Tibial artery (tissue), 4 donors: ENCODE measurements at regions not wholly inside any gene's neighbourhood (a gene's known extent, or its start where the extent isn't known, plus 50 kb on each side); places are given as distances from the start of the nearest gene placed in this dataset.

ENCODE experiments used
- DNase-seq, 2 donors: peaks; one replicate each; pipeline ENCODE4 v3.0.0-alpha.2; 2019
- H3K27ac ChIP-seq, 2 donors: fragments of 200-600 bp; sonication (generic) in 1 of 2; 1 replicate in 1 of 2; 2 replicates in 1 of 2; pipeline ENCODE4 v1.5.1; 2018 to 2019; ENCODE audit warnings: mild to moderate bottlenecking in 1 of 2
- H3K27me3 ChIP-seq, 2 donors: fragments of 200-600 bp; sonication (generic) in 1 of 2; one replicate each; pipeline versions ENCODE4 v1.5.1 to v1.6.0; 2016 to 2019
- H3K36me3 ChIP-seq, 3 donors: fragments of 200-600 bp; sonication (generic) in 2 of 3; one replicate each; pipeline ENCODE4 v1.5.1; 2016 to 2019; ENCODE audit warnings: mild to moderate bottlenecking in 2 of 3
- H3K4me1 ChIP-seq, 4 donors: fragments of 200-600 bp; sonication (generic) in 2 of 4; 1 replicate in 3 of 4; 2 replicates in 1 of 4; pipeline ENCODE4 v1.5.1; 2016 to 2019
- H3K4me3 ChIP-seq, 2 donors: fragments of 200-600 bp; sonication (generic) in 1 of 2; 1 replicate in 1 of 2; 2 replicates in 1 of 2; pipeline ENCODE4 v1.5.1; 2018 to 2019; ENCODE audit warnings: mild to moderate bottlenecking in 2 of 2
- H3K9me3 ChIP-seq, 3 donors: fragments of 200-600 bp; sonication (generic) in 1 of 3; one replicate each; pipeline ENCODE4 v1.5.1; 2016 to 2019
- CTCF ChIP-seq, 2 experiments: fragments of 200-600 bp in 1 of 2; fragments of 450-650 bp in 1 of 2; IDR thresholded peaks; one replicate each; pipeline ENCODE4 v1.5.1; 2017 to 2019; ENCODE audit warnings: antibody characterized with exemption in 2 of 2, mild to moderate bottlenecking in 1 of 2, moderate library complexity in 1 of 2
- intact Hi-C: fragments of 100-400 bp; cut with DNase I; formaldehyde crosslinking; loops from one replicate; pipeline ENCODE4 v1.15.0; 2023; ENCODE audit warnings: low total_unique reads

- Histone ChIP-seq H3K4me1 (no peaks in the 10 kb centered on the region), H3K36me3 (no peaks in the 10 kb centered on the region), H3K4me3 (no peak overlapping the region), H3K27ac (no peak overlapping the region), H3K9me3 (no peaks in the 10 kb centered on the region), H3K27me3 (no peaks in the 10 kb centered on the region)
- TF ChIP-seq CTCF (IDR thresholded peaks at IDR 0.05): no peak
- DNase-seq: no peak
- intact Hi-C loops: no loop called here
Observed at GRCh38 chr5:143761663-143762062, 50.3 kb upstream of the HMHB1 start.

- intact Hi-C loops: no loop called here
- Histone ChIP-seq H3K27ac (no peak overlapping the region), H3K4me1 (no peaks in the 10 kb centered on the region), H3K27me3 (no peaks in the 10 kb centered on the region), H3K9me3 (no peaks in the 10 kb centered on the region), H3K4me3 (no peak overlapping the region), H3K36me3 (no peaks in the 10 kb centered on the region)
- TF ChIP-seq CTCF (IDR thresholded peaks at IDR 0.05): no peak
- no peak for DNase-seq
Observed at GRCh38 chr5:143760755-143761154, 51.2 kb upstream of the HMHB1 start.

GRCh38 chr5:143760131-143760505 lies 51.8 kb upstream of the HMHB1 start:
- H3K27ac ChIP-seq: no peak overlapping the region
- H3K36me3 ChIP-seq: no peaks in the 10 kb centered on the region
- no peaks in the 10 kb centered on the region for H3K27me3 ChIP-seq
- no peak for TF ChIP-seq CTCF (IDR thresholded peaks at IDR 0.05)
- DNase-seq: no peak
- H3K9me3 ChIP-seq: no peaks in the 10 kb centered on the region
- no peaks in the 10 kb centered on the region for H3K4me1 ChIP-seq
- intact Hi-C loops: no loop called here
- no peak overlapping the region for H3K4me3 ChIP-seq

GRCh38 chr5:143759396-143760130 lies 52.4 kb upstream of the HMHB1 start:
- Histone ChIP-seq H3K4me1 (no peaks in the 10 kb centered on the region), H3K9me3 (no peaks in the 10 kb centered on the region), H3K27ac (no peak overlapping the region), H3K27me3 (no peaks in the 10 kb centered on the region), H3K4me3 (no peak overlapping the region), H3K36me3 (no peaks in the 10 kb centered on the region)
- intact Hi-C loops: no loop called here
- TF ChIP-seq CTCF (IDR thresholded peaks at IDR 0.05): no peak
- DNase-seq: no peak

- Histone ChIP-seq H3K4me3 (no peak overlapping the region), H3K27ac (no peak overlapping the region), H3K4me1 (no peaks in the 10 kb centered on the region), H3K27me3 (no peaks in the 10 kb centered on the region), H3K36me3 (no peaks in the 10 kb centered on the region), H3K9me3 (no peaks in the 10 kb centered on the region)
- intact Hi-C loops: no loop called here
- TF ChIP-seq CTCF (IDR thresholded peaks at IDR 0.05): no peak
- no peak for DNase-seq
Observed at GRCh38 chr5:143758750-143759149, 53.2 kb upstream of the HMHB1 start.

- Histone ChIP-seq H3K36me3 (no peaks in the 10 kb centered on the region), H3K27me3 (no peaks in the 10 kb centered on the region), H3K4me3 (no peak overlapping the region), H3K4me1 (no peaks in the 10 kb centered on the region), H3K9me3 (no peaks in the 10 kb centered on the region), H3K27ac (no peak overlapping the region)
- DNase-seq: no peak
- intact Hi-C loops: no loop called here
- TF ChIP-seq CTCF (IDR thresholded peaks at IDR 0.05): no peak
Observed at GRCh38 chr5:143758015-143758414, 53.9 kb upstream of the HMHB1 start.
